K562 (cell line): ENCODE measurements at regions not wholly inside any gene's neighbourhood (a gene's known extent, or its start where the extent isn't known, plus 50 kb on each side); places are given as distances from the start of the nearest gene placed in this dataset.

Experiments
- ATAC-seq: fragments of 200-7000 bp; cut with Tn5 transposase; 3 replicates; pipeline ENCODE4 v1.9.1; 2020; ENCODE audit warnings: moderate library complexity
- BruUV-seq: library from RNA; stranded (reverse); fragments of 400-500 nt; replicated peaks from 2 replicates; lab custom pipeline; 2021; lab: Mats Ljungman, UMichigan
- CTCF ChIA-PET: fragments of 300-600 bp; formaldehyde crosslinking; extraction: SDS; loops from one replicate; lab custom pipeline; 2021; ENCODE audit warnings: low intra/inter-chr PET ratio; lab: Yijun Ruan, JAX
- POLR2A ChIA-PET: fragments of 300-600, 350-650 bp; sonication (Branson Sonifier 250); formaldehyde crosslinking; extraction: SDS; loops from one replicate; lab custom pipeline; 2021; ENCODE audit warnings: antibody characterized with exemption, inconsistent platforms; lab: Yijun Ruan, JAX
- DNase-seq, 4 experiments: peaks; one replicate each; pipeline versions ENCODE4 v3.0.0 to v3.0.0-alpha.2; 2011 to 2018; ENCODE audit warnings: low spot score in 3 of 4, mixed read lengths in 3 of 4; ENCODE audit errors: extremely low read depth in 1 of 4
- FAIRE-seq: peaks from 2 replicates; lab custom pipeline; 2011; peaks lifted over from hg19 to GRCh38; lab: Jason Lieb, UNC
- H2AFZ ChIP-seq: 2 replicates; pipeline ENCODE4 v1.6.0; 2011; ENCODE audit warnings: low read depth, low read length, control low read depth, inconsistent platforms
- H3K27ac ChIP-seq: fragments of 200-600 bp; 3 replicates; pipeline ENCODE4 v1.8.0; 2011; ENCODE audit warnings: low read depth, mild to moderate bottlenecking, control low read depth, inconsistent platforms, low read length, moderate library complexity, mixed read lengths; ENCODE audit errors: extremely low read depth
- H3K27me3 ChIP-seq, 2 experiments: fragments of 300-600 bp in 1 of 2; 2 replicates in 1 of 2; 3 replicates in 1 of 2; pipeline versions ENCODE4 v1.6.0 to v1.8.0; 2011; ENCODE audit warnings: inconsistent platforms in 2 of 2, low read length in 2 of 2, mild to moderate bottlenecking in 1 of 2, mixed read lengths in 1 of 2, moderate library complexity in 1 of 2; ENCODE audit not compliant: control insufficient read depth in 2 of 2, insufficient read depth in 2 of 2
- H3K36me3 ChIP-seq: fragments of 300-600 bp; 3 replicates; pipeline ENCODE4 v1.8.0; 2011; ENCODE audit warnings: mild to moderate bottlenecking, low read length, inconsistent platforms; ENCODE audit not compliant: control insufficient read depth, insufficient read depth
- H3K4me1 ChIP-seq, 2 experiments: fragments of 200-600 bp in 1 of 2; replicated peaks in 1 of 2; 2 replicates in 1 of 2; 3 replicates in 1 of 2; pipeline versions ENCODE4 v1.5.1 to v1.8.0; 2011; ENCODE audit warnings: inconsistent platforms in 2 of 2, low read length in 2 of 2, mild to moderate bottlenecking in 1 of 2, mixed read lengths in 1 of 2, moderate library complexity in 1 of 2; ENCODE audit not compliant: control insufficient read depth in 2 of 2, insufficient read depth in 2 of 2
- H3K4me2 ChIP-seq: 2 replicates; pipeline ENCODE4 v1.6.1; 2011; ENCODE audit warnings: low read length, control low read depth, inconsistent platforms, mixed read lengths; ENCODE audit not compliant: insufficient read depth
- H3K4me3 ChIP-seq: fragments of 200-600 bp; sonication (generic), shearing (Covaris generic); 2 replicates; pipeline ENCODE4 v1.5.1; 2016; ENCODE audit warnings: control low read depth, inconsistent platforms
- H3K79me2 ChIP-seq: fragments of 200-600 bp; 3 replicates; pipeline ENCODE4 v1.8.0; 2011; ENCODE audit warnings: low read length, inconsistent platforms; ENCODE audit not compliant: control insufficient read depth, insufficient read depth
- H3K9ac ChIP-seq, 2 experiments: 2 replicates each; pipeline versions ENCODE4 v1.6.0 to v1.6.1; 2011; ENCODE audit warnings: low read depth in 2 of 2, low read length in 2 of 2, control low read depth in 1 of 2, inconsistent platforms in 1 of 2, mild to moderate bottlenecking in 1 of 2, mixed read lengths in 1 of 2; ENCODE audit not compliant: insufficient read depth in 1 of 2
- H3K9me1 ChIP-seq: one replicate; pipeline ENCODE4 v1.6.0; 2011; ENCODE audit warnings: inconsistent platforms, mild to moderate bottlenecking, low read length, moderate library complexity; ENCODE audit not compliant: control insufficient read depth, insufficient read depth
- H3K9me3 ChIP-seq: replicated peaks from 2 replicates; pipeline ENCODE4 v1.5.1; 2011; ENCODE audit warnings: low read depth, low read length, inconsistent platforms; ENCODE audit not compliant: control insufficient read depth, insufficient read depth
- H4K20me1 ChIP-seq: replicated peaks from 2 replicates; pipeline ENCODE4 v1.6.1; 2011; ENCODE audit warnings: low read length, inconsistent platforms, mixed read lengths; ENCODE audit not compliant: control insufficient read depth, insufficient read depth
- CBX2 ChIP-seq: fragments of 200-600 bp; sonication (generic); IDR thresholded peaks from one replicate; pipeline ENCODE4 v1.6.1; 2012; ENCODE audit warnings: mild to moderate bottlenecking, low read length, inconsistent platforms; ENCODE audit not compliant: insufficient read depth, poor library complexity, severe bottlenecking
- GATA2 ChIP-seq: sonication (generic); formaldehyde crosslinking; IDR thresholded peaks from 2 replicates; pipeline ENCODE4 v1.4.0; 2020; ENCODE audit warnings: mild to moderate bottlenecking, missing genetic modification reagents
- HDAC3 ChIP-seq: fragments of 450-650 bp; IDR thresholded peaks from 2 replicates; pipeline ENCODE4 v1.6.1; 2018; ENCODE audit warnings: borderline replicate concordance, mild to moderate bottlenecking, moderate library complexity; ENCODE audit not compliant: partially characterized antibody
- RFX5 ChIP-seq: IDR thresholded peaks from 2 replicates; pipeline ENCODE4 v1.6.1; 2011; ENCODE audit warnings: low read depth, mild to moderate bottlenecking, improper control_type of control experiment, low read length
- SMARCA5 ChIP-seq: fragments of 450-650 bp; IDR thresholded peaks from 2 replicates; pipeline ENCODE4 v1.6.1; 2016
- SREBF1 ChIP-seq: fragments of 150-350 bp; IDR thresholded peaks from 2 replicates; pipeline ENCODE4 v1.6.1; 2014; ENCODE audit warnings: antibody characterized with exemption, low read depth, low read length, borderline replicate concordance
- ZC3H4 ChIP-seq: sonication (generic); formaldehyde crosslinking; IDR thresholded peaks from 2 replicates; pipeline ENCODE4 v1.9.0; 2021; ENCODE audit warnings: missing genetic modification reagents, borderline replicate concordance
- ZNF780A ChIP-seq: fragments of 250-450 bp; sonication (Bioruptor Pico); IDR thresholded peaks from 2 replicates; pipeline ENCODE4 v1.5.0; 2021; ENCODE audit warnings: mild to moderate bottlenecking
- WGBS: fragments of 100-300 bp; shearing (Covaris generic); methylation state at CpG from one replicate; pipeline ENCODE4 v1.1.6; 2016; ENCODE audit warnings: low coverage, mixed read lengths; ENCODE audit not compliant: insufficient coverage; ENCODE audit errors: missing lambda C conversion rate; 5-methylcytosine and 5-hydroxymethylcytosine counted together
- in situ Hi-C: fragments of 300-500 bp; cut with MboI; formaldehyde crosslinking; loops from 4 replicates; pipeline ENCODE4 v1.15.0; 2018; ENCODE audit warnings: inconsistent platforms, mixed read lengths
- intact Hi-C: fragments of 100-400 bp; cut with micrococcal nuclease; formaldehyde crosslinking; loops from 2 replicates; pipeline ENCODE4 v1.14.2; 2022
- TF ChIP-seq, protein P1 (sequence below): fragments of 450-650 bp; IDR thresholded peaks from 2 replicates; pipeline ENCODE4 v1.6.1; 2017; ENCODE audit warnings: antibody characterized with exemption, mild to moderate bottlenecking
- TF ChIP-seq, protein P2 (sequence below): sonication (generic); formaldehyde crosslinking; IDR thresholded peaks from 2 replicates; pipeline ENCODE4 v1.8.1; 2022; ENCODE audit warnings: missing genetic modification reagents
- TF ChIP-seq, protein P3 (sequence below): sonication (generic); formaldehyde crosslinking; IDR thresholded peaks from 2 replicates; pipeline ENCODE4 v1.8.0; 2022; ENCODE audit warnings: missing genetic modification reagents, mild to moderate bottlenecking, moderate library complexity, borderline replicate concordance
- TF ChIP-seq, protein P4 (sequence below): fragments of 250-450 bp; sonication (Bioruptor Pico); IDR thresholded peaks from 2 replicates; pipeline ENCODE4 v1.8.0; 2021; ENCODE audit warnings: moderate library complexity, mild to moderate bottlenecking, inconsistent platforms
- TF ChIP-seq, protein P5 (sequence below): sonication (generic); formaldehyde crosslinking; IDR thresholded peaks from 2 replicates; pipeline ENCODE4 v1.9.0; 2022; ENCODE audit warnings: mild to moderate bottlenecking, missing genetic modification reagents

DNA sequence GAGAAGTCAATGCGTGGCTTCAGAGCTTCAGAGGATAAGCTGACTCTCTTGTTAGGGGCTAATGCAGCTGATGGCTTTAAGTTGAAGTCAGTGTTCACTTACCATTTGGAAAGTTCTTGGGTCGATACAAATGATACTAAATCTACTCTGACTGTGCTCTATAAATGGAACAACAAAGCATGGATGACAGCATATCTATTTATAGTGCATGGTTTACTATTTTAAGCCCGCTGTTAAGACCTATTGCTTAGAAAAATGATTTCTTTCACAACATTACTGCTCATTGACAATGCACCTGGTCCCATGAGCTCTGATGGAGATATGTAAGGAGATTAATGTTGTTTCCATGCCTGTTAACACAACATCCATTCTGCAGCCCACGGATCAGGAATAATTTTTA is 435.7 kb downstream of the MAT2B start (continued):
- TF ChIP-seq, protein P1, sequence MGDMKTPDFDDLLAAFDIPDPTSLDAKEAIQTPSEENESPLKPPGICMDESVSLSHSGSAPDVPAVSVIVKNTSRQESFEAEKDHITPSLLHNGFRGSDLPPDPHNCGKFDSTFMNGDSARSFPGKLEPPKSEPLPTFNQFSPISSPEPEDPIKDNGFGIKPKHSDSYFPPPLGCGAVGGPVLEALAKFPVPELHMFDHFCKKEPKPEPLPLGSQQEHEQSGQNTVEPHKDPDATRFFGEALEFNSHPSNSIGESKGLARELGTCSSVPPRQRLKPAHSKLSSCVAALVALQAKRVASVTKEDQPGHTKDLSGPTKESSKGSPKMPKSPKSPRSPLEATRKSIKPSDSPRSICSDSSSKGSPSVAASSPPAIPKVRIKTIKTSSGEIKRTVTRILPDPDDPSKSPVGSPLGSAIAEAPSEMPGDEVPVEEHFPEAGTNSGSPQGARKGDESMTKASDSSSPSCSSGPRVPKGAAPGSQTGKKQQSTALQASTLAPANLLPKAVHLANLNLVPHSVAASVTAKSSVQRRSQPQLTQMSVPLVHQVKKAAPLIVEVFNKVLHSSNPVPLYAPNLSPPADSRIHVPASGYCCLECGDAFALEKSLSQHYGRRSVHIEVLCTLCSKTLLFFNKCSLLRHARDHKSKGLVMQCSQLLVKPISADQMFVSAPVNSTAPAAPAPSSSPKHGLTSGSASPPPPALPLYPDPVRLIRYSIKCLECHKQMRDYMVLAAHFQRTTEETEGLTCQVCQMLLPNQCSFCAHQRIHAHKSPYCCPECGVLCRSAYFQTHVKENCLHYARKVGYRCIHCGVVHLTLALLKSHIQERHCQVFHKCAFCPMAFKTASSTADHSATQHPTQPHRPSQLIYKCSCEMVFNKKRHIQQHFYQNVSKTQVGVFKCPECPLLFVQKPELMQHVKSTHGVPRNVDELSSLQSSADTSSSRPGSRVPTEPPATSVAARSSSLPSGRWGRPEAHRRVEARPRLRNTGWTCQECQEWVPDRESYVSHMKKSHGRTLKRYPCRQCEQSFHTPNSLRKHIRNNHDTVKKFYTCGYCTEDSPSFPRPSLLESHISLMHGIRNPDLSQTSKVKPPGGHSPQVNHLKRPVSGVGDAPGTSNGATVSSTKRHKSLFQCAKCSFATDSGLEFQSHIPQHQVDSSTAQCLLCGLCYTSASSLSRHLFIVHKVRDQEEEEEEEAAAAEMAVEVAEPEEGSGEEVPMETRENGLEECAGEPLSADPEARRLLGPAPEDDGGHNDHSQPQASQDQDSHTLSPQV, result no peak
- TF ChIP-seq, protein P2, sequence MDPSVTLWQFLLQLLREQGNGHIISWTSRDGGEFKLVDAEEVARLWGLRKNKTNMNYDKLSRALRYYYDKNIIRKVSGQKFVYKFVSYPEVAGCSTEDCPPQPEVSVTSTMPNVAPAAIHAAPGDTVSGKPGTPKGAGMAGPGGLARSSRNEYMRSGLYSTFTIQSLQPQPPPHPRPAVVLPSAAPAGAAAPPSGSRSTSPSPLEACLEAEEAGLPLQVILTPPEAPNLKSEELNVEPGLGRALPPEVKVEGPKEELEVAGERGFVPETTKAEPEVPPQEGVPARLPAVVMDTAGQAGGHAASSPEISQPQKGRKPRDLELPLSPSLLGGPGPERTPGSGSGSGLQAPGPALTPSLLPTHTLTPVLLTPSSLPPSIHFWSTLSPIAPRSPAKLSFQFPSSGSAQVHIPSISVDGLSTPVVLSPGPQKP (CRISPR knock-in tag), result no peak
- no peak for TF ChIP-seq ZC3H4 (CRISPR knock-in tag)
- TF ChIP-seq, all 486 proteins: peak for 0

DNA sequence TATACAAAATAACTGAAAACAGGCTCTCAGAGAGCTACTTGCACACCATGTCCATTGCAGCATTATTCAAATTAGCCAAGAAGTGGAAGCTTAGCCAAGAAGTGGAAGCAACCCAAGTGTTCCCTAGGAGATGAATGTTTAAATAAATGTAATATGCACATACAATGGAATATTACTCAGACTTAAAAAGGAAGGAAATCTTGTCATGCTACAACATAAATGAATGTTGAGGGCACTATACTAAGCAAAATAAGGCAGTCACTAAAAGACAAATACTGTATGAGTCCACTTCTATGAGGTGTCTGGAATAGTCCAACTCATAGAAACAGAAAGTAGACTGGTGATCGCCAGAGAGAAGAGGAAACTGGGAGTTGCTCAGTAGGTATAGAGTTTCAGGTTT is 438.1 kb downstream of the MAT2B start:
- Histone ChIP-seq H3K36me3 (no peaks in the 10 kb centered on the region), H3K9me1 (no peaks in the 10 kb centered on the region), H3K27me3 (no peaks in the 10 kb centered on the region), H3K4me2 (no peak overlapping the region), H3K4me1 (no peaks in the 10 kb centered on the region), H4K20me1 (no peaks in the 10 kb centered on the region), H3K27ac (no peak overlapping the region), H3K9ac (no peak overlapping the region), H3K79me2 (no peaks in the 10 kb centered on the region), H2AFZ (no peak overlapping the region), H3K9me3 (no peaks in the 10 kb centered on the region), H3K4me3 (no peak overlapping the region)
- intact Hi-C loops, result no loop called here
- ChIA-PET CTCF (no interaction called here), POLR2A (no interaction called here)
- WGBS, result 0% methylated on average over 1 of the region's 1 CpG
- no TSS peak for BruUV-seq
- DNase-seq (no peak), ATAC-seq (no peak), FAIRE-seq (no peak)
- in situ Hi-C loops, result no loop called here
- TF ChIP-seq, protein P3, sequence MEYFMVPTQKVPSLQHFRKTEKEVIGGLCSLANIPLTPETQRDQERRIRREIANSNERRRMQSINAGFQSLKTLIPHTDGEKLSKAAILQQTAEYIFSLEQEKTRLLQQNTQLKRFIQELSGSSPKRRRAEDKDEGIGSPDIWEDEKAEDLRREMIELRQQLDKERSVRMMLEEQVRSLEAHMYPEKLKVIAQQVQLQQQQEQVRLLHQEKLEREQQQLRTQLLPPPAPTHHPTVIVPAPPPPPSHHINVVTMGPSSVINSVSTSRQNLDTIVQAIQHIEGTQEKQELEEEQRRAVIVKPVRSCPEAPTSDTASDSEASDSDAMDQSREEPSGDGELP, result no peak
- TF ChIP-seq, protein P4, sequence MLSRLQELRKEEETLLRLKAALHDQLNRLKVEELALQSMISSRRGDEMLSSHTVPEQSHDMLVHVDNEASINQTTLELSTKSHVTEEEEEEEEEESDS, result no peak
- no peak for TF ChIP-seq SREBF1
- no peak for TF ChIP-seq GATA2 (CRISPR knock-in tag)
- TF ChIP-seq, protein P5, sequence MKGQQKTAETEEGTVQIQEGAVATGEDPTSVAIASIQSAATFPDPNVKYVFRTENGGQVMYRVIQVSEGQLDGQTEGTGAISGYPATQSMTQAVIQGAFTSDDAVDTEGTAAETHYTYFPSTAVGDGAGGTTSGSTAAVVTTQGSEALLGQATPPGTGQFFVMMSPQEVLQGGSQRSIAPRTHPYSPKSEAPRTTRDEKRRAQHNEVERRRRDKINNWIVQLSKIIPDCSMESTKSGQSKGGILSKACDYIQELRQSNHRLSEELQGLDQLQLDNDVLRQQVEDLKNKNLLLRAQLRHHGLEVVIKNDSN (CRISPR knock-in tag), result no peak
- TF ChIP-seq SMARCA5, result no peak
- no peak for TF ChIP-seq HDAC3
- TF ChIP-seq CBX2, result no peak
- no peak for TF ChIP-seq ZNF780A (CRISPR knock-in tag)
- no peak for TF ChIP-seq RFX5
